Amniotic epithelial cell (primary cell): ENCODE measurements at regions not wholly inside any gene's neighbourhood (a gene's known extent, or its start where the extent isn't known, plus 50 kb on each side); places are given as distances from the start of the nearest gene placed in this dataset.
"Not testable (repeated sequence)": the region's sequence is repeated elsewhere in the genome, so short reads cannot be mapped to it uniquely, and the experiment has no call there.

Experiments
- DNase-seq: peaks from one replicate; pipeline ENCODE4 v3.0.0-alpha.2; 2010; ENCODE audit warnings: low read depth

- no peak for DNase-seq
These were observed 87.8 kb downstream of the HFE start for GRCh38 chr6:26175033-26175427.

DNA sequence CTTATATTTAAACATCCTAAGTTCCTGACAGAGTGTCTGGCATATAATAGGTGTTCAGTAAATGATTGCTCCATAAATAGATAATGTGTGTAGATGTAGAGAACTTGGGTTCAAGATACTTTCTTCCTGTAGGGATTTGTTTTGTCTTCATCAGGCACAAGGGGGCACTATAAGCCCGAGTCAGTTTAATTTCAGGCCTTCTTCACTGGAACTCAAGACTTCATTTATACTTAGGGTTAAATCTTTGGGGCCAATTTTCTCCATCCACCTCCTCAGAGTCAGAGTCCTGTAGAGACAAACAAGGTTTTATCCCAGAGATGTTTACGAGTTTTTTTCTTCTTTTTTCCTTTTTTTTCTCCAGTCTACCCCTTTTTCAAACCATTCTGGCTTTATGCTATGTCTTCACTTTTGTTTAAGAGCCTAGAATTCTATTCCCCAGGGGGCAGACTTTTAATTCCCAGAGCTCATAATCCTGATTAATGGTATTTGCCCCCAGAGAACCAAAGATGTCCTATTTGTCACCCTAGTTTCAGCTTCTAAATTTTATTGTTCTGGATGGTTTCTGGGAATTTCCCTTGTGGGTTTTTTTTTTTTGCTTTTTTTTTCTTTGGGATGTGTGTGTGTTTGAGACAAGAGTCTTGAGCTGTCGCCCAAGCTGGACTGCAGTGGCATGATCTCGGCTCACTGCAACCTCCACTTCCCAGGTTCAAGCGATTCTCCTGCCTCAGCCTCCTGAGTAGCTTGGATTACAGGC lies 88.4 kb downstream of the HFE start:
- peak; percentile 74 for DNase-seq

GRCh38 chr6:26179675-26180074 lies 92.4 kb downstream of the HFE start:
- no peak for DNase-seq

DNA sequence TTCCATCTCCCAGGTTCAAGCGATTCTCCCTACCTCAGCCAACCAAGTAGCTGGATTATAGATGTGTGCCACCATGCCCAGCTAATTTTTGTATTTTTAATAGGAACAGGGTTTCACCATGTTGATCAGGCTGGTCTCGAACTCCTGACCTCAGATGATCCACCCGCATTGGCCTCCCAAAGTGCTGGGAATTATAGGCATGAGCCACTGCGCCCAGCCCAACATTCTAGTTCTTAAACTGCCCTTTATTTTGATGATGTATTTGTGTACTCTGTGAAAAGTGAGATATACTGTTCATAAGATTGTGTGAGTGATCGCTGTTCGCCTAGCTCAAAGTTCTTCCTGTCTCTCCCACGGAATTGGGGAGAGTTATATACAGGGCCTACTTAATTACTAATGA lies 93.1 kb downstream of the HFE start:
- no peak for DNase-seq

- no peak for DNase-seq
These were observed 96.0 kb downstream of the HFE start for GRCh38 chr6:26183237-26183580.

GRCh38 chr6:26183581-26184366 lies 96.5 kb downstream of the HFE start:
- peak; percentile 93 for DNase-seq

DNA sequence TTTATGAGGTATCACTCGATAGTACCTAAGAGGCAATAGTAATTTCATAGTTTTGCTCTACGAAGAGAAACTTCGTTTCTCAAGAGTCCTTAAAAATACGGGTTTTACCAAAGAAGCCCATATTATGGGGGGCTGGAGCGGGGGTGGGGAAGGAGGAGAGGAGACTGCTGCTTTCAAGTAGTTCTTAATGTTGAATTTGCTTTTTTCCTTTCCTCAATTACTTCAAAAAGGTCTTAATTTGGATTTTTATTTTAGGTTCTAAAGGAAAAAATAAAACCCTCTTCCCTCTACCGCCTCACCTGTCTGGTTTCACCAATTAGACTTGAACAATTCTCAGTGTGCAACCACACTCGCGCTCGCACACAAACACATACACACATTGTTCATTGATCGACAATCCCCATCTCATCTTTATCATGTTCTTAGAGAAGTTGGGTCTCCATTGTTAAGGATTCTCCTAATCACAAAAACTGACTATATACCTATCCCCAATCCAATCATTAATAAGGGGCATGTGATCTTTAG lies 97.2 kb downstream of the HFE start:
- DNase-seq: no peak

- no peak for DNase-seq
These were observed 97.8 kb downstream of the HFE start for GRCh38 chr6:26185004-26185403.

GRCh38 chr6:26185802-26186201 lies 98.6 kb downstream of the HFE start:
- no peak for DNase-seq

GRCh38 chr6:26186652-26187051 lies 99.4 kb downstream of the HFE start:
- DNase-seq: no peak

DNA sequence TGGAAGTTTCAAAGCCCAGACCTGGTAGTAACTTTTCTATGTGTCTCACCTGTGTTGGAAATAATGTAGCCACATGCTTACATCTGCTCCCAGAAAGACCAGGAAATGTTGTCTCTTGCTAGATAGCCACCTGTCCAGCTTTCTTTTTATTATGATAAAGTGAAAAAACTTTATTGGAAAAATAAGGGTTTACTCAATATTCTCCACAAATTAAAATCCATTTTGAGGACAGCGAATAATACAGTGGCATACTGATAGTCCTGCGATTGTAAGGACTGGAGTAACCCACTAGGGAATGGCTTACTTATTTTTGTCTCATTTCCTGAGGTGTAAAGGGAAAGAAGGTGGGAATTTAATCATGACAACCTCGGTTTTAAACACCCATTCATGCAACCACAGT lies 100.1 kb downstream of the HFE start:
- DNase-seq: no peak

DNA sequence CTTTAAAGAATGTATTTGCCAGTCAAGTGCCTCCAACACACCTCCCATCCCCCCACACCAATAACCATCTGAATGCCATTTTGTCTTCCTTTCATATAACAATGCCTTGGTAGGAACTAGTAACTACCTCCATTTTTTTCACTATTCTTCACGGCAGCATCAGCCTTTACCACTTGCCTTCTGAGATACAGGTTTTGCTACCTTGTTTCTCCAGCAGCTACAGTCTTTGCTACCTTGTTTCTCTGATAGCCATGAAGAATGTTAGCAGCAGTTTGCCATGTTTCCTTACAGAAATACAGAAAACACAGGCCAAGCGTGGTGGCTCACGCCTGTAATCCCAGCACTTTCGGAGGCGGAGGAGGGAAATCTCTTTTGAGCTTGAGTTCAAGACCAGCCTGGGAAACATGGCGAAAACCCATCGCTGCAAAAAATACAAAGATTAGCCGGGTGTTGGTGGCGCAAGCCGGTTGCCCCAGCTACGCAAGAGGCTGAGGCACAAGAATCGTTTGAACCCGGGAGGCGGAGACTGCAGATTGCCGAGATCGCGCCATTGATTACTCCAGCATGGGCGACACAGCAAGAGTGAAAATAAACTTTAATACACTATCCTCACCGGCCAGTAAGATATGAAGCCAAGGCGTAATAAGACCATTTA lies 100.9 kb downstream of the HFE start:
- peak; percentile 51 for DNase-seq

DNA sequence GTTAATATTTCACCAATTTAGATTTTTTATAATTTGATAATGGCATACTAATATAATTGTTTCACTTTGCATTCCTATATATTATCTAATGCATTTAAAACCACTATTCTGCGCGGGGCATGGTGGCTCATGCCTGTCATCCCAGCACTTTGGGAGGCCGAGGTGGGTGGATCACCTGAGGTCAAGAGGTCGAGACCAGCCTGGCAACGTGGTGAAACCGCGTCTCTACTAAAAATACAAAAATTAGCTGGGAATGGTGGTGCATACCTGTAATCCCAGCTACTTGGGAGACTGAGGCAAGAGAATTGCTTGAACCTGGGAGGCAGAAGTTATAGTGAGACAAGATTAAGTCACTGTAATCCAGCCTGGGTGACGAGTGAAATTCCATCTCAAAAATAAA lies 104.3 kb downstream of the HFE start:
- not testable (repeated sequence) for DNase-seq

GRCh38 chr6:26193467-26194328 lies 106.5 kb downstream of the HFE start:
- no peak for DNase-seq

DNA sequence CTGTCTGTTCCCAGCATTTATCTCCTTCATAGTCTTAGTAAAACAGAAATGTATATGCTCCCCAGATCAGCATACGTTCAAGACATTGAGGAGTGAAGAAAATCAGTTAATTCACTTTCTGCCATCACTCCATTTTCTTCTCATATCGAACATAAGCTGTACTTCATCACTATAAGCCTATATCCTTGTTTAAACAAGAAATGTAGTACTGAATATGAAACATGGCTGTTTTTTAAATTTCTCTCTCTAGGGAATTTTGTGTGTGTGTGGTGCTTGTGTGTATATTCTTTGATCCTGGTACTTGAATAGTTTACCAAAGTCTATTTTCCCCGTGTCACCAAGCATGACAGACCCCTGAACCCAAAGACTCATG lies 107.1 kb downstream of the HFE start:
- DNase-seq: no peak

DNA sequence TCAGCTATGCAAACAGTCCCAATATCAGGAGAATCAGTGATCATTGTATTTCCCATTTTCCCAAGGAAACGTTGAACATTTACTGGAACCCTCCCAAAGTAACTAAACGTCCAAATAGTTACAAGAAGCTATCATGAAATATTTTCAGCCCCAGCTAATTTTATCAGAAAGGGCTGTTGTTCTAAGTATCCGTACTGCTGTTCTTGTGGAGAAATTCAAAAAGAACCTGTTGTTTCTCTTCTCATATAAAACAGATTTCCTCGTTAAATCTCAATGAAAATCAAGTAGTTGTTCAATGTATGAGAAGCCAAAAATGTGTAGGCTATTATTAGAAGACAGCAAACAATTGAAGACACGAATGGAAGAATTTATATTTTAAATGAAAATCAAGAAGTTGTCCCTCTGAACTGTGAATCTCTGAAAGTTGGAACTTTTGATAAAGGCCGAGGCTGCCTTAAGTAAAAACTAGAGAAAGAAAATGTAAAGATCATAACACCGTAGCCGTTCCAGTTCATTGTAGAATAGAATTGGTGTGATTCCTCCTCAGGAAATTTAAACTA lies 107.7 kb downstream of the HFE start:
- DNase-seq: no peak

DNA sequence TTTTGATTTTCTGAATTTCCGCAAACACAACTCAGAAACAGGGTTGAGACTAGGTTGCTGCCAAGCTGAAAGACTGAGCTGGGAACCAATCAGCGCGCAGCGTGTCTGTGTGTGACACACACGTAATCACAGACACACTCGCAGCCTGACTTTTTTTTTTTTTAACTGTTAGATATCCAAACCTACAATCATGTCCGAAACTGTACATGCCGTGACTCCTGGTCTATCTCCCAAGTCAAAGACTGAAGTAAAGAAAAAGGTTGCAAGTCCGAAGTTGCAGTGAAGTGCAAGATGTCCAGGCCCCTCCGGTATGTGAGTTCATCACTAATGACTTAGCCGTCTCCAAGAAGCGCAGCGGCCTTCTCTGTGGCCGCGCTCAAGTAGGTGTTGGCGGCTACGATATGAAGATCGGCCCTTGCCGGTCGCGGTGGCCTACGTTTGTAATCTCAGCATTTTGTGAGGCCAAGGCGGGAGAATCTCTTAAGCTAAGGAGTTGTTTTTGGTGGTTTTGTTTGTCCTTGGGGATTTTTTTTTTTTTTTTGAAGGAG lies 108.2 kb downstream of the HFE start:
- DNase-seq: peak; percentile 95

DNA sequence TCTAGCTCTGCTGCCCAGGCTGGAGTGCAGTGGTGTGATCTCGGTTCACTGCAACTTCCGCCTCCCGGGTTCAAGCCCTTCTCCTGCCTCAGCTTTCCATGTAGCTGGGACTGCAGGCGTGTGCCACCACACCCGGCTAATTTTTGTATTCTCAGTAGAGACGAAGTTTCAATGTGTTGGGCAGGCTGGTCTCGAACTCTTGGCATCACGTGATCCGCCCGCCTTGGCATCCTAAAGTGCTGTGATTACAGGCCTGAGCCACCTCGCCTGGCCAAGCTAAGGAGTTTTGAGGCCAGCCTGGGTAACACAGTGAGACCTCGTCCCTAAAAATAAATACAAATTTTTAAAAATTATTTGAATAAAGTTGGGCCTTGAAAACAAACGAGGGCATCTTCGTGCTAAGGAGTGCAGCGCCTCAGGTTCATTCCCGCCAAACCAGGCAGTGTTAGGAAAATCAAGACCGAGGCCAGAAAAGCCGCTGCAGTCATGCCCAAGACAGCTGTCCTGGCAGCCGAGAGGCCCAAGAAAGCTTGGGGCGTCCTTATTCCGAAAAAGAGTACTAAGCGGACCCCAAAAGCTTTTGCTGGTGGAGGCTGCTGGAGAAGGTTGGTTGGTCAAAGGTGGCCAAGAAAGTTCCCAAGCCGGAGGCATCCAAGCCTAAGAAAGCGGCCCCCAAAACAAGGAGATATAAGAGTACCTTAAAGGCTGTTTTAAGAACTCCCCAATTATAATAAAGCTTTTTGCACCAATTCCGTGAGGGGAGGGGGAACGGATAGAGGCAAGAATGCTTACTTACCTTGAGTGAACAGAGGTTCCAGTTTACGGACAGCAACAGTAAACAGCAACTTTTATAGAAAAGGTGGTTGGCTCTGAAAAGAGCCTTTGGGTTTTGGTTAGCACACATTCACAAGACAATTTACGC lies 109.0 kb downstream of the HFE start:
- DNase-seq: no peak

GRCh38 chr6:26196846-26197635 lies 109.8 kb downstream of the HFE start:
- DNase-seq: peak; percentile 92

- no peak for DNase-seq
These were observed 110.4 kb downstream of the HFE start for GRCh38 chr6:26197636-26197932.
